Neuronal stem cell (in vitro differentiated cells): ENCODE measurements at regions not wholly inside any gene's neighbourhood (a gene's known extent, or its start where the extent isn't known, plus 50 kb on each side); places are given as distances from the start of the nearest gene placed in this dataset.
"Not testable (repeated sequence)": the region's sequence is repeated elsewhere in the genome, so short reads cannot be mapped to it uniquely, and the experiment has no call there.

ENCODE experiments used
- DNase-seq: peaks from one replicate; pipeline ENCODE4 v3.0.0-alpha.2; 2013; ENCODE audit warnings: low spot score
- H2AFZ ChIP-seq: one replicate; pipeline ENCODE4 v1.6.1; 2013; ENCODE audit warnings: mild to moderate bottlenecking, low read length, inconsistent platforms
- H2AK5ac ChIP-seq: 2 replicates; pipeline ENCODE4 v1.6.1; 2013; ENCODE audit warnings: low read depth, mild to moderate bottlenecking, inconsistent platforms, low read length, moderate library complexity, mixed read lengths
- H2BK120ac ChIP-seq: 2 replicates; pipeline ENCODE4 v1.6.1; 2013; ENCODE audit warnings: low read depth, mild to moderate bottlenecking, inconsistent platforms, low read length, moderate library complexity, mixed read lengths
- H2BK12ac ChIP-seq: one replicate; pipeline ENCODE4 v1.6.1; 2013; ENCODE audit warnings: low read length, inconsistent platforms
- H2BK15ac ChIP-seq: 2 replicates; pipeline ENCODE4 v1.6.1; 2013; ENCODE audit warnings: mild to moderate bottlenecking, low read length, inconsistent platforms, mixed read lengths
- H2BK5ac ChIP-seq: one replicate; pipeline ENCODE4 v1.6.1; 2013; ENCODE audit warnings: inconsistent platforms, mild to moderate bottlenecking, low read length, moderate library complexity
- H3K14ac ChIP-seq: one replicate; pipeline ENCODE4 v1.6.1; 2013; ENCODE audit warnings: low read length, inconsistent platforms
- H3K18ac ChIP-seq: 2 replicates; pipeline ENCODE4 v1.6.1; 2013; ENCODE audit warnings: low read length, inconsistent platforms
- H3K23ac ChIP-seq: 2 replicates; pipeline ENCODE4 v1.6.1; 2013; ENCODE audit warnings: low read depth, mild to moderate bottlenecking, mixed read lengths, low read length, inconsistent platforms; ENCODE audit not compliant: poor library complexity
- H3K27ac ChIP-seq: replicated peaks from 3 replicates; pipeline ENCODE4 v1.5.1; 2013; ENCODE audit warnings: low read length, inconsistent platforms
- H3K27me3 ChIP-seq, 3 experiments: 2 replicates each; pipeline ENCODE4 v1.6.1; 2013; ENCODE audit warnings: low read length in 3 of 3, mild to moderate bottlenecking in 2 of 3, inconsistent platforms in 1 of 3, low read depth in 1 of 3, mixed read lengths in 1 of 3, moderate library complexity in 1 of 3; ENCODE audit not compliant: control insufficient read depth in 3 of 3, insufficient read depth in 3 of 3
- H3K36me3 ChIP-seq, 2 donors: replicated peaks in 1 of 2; 2 replicates each; pipeline ENCODE4 v1.6.1; 2013; ENCODE audit warnings: low read length in 2 of 2; ENCODE audit not compliant: control insufficient read depth in 2 of 2, insufficient read depth in 2 of 2
- H3K4ac ChIP-seq: 2 replicates; pipeline ENCODE4 v1.6.1; 2013; ENCODE audit warnings: inconsistent platforms, mild to moderate bottlenecking, low read length, moderate library complexity
- H3K4me1 ChIP-seq, 2 donors: 1 replicate in 1 of 2; 2 replicates in 1 of 2; pipeline ENCODE4 v1.6.1; 2013; ENCODE audit warnings: low read length in 2 of 2, low read depth in 1 of 2; ENCODE audit not compliant: control insufficient read depth in 2 of 2, insufficient read depth in 1 of 2
- H3K4me2 ChIP-seq: one replicate; pipeline ENCODE4 v1.6.1; 2013; ENCODE audit warnings: mild to moderate bottlenecking, low read length, inconsistent platforms; ENCODE audit not compliant: insufficient read depth, poor library complexity, severe bottlenecking
- H3K4me3 ChIP-seq, 2 donors: 2 replicates each; pipeline ENCODE4 v1.5.1; 2013; ENCODE audit warnings: low read length in 2 of 2, mild to moderate bottlenecking in 2 of 2, inconsistent platforms in 1 of 2, moderate library complexity in 1 of 2
- H3K79me1 ChIP-seq: one replicate; pipeline ENCODE4 v1.6.1; 2013; ENCODE audit warnings: low read depth, mild to moderate bottlenecking, inconsistent platforms, low read length, moderate library complexity
- H3K9ac ChIP-seq: one replicate; pipeline ENCODE4 v1.6.1; 2013; ENCODE audit warnings: mild to moderate bottlenecking, low read depth, low read length, inconsistent platforms; ENCODE audit not compliant: poor library complexity
- H3K9me3 ChIP-seq, 2 donors: replicated peaks in 1 of 2; 2 replicates each; pipeline versions ENCODE3 to v1.6.1; 2013; ENCODE audit warnings: low read length in 2 of 2, mild to moderate bottlenecking in 2 of 2, inconsistent platforms in 1 of 2, low read depth in 1 of 2, mixed read lengths in 1 of 2, moderate library complexity in 1 of 2; ENCODE audit not compliant: control insufficient read depth in 2 of 2, insufficient read depth in 1 of 2
- H4K8ac ChIP-seq: one replicate; pipeline ENCODE4 v1.6.1; 2013; ENCODE audit warnings: low read depth, mild to moderate bottlenecking, inconsistent platforms, low read length, moderate library complexity
- H4K91ac ChIP-seq: one replicate; pipeline ENCODE4 v1.6.1; 2013; ENCODE audit warnings: low read length, low read depth, mild to moderate bottlenecking, inconsistent platforms; ENCODE audit not compliant: poor library complexity
- WGBS, 2 donors: extraction: QIAGEN DNeasy Blood & Tissue Kit; methylation state at CpG; one replicate each; pipeline ENCODE4 v1.1.7; 2013; ENCODE audit warnings: missing lambda C conversion rate in 2 of 2, mixed read lengths in 1 of 2; ENCODE audit not compliant: insufficient read length in 2 of 2, insufficient replicate concordance in 1 of 2; ENCODE audit errors: extremely low coverage in 2 of 2; 5-methylcytosine and 5-hydroxymethylcytosine counted together

DNA sequence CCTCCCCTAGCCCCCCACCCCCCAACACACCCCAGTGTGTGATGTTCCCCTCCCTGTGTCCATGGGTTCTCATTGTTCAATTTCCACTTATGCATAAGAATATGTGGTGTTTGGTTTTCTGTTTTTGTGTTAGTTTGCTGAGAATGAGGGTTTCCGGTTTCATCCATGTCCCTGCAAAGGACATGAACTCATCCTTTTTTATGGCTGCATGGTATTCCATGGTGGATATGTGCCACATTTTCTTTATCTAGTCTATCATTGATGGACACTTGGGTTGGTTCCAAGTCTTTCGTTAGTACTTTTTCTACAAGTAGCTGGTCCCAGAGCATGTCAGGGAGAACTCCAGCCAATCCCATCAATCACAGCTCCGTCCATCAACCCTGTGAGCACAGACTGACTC, 350.3 kb downstream of the SETD4 start:
- not testable (repeated sequence) for H3K9ac ChIP-seq, H3K27me3 ChIP-seq, H3K36me3 ChIP-seq, H2BK12ac ChIP-seq, H3K4me2 ChIP-seq, H3K14ac ChIP-seq, DNase-seq, H2BK5ac ChIP-seq, H2BK15ac ChIP-seq, H2AFZ ChIP-seq, H2BK120ac ChIP-seq, H3K79me1 ChIP-seq, H3K9me3 ChIP-seq, H2AK5ac ChIP-seq, H4K91ac ChIP-seq, H4K8ac ChIP-seq, H3K4me1 ChIP-seq, H3K23ac ChIP-seq, H3K18ac ChIP-seq, H3K4ac ChIP-seq, H3K4me3 ChIP-seq, H3K27ac ChIP-seq
- no CpG with 5 or more reads among the region's 3 CpGs for WGBS, 2 donors

GRCh38 chr21:35705888-35706287, 354.4 kb downstream of the SETD4 start:
- no peak overlapping the region for H2AK5ac ChIP-seq
- no peak overlapping the region for H3K18ac ChIP-seq
- DNase-seq: no peak
- no CpG with 5 or more reads among the region's 1 CpG for WGBS, 2 donors
- H3K23ac ChIP-seq: no peak overlapping the region
- H2BK15ac ChIP-seq: no peak overlapping the region
- no peak overlapping the region for H3K4me2 ChIP-seq
- H3K14ac ChIP-seq: no peak overlapping the region
- no peak overlapping the region for H3K9ac ChIP-seq
- H3K36me3 ChIP-seq: no peaks in the 10 kb centered on the region
- H3K27me3 ChIP-seq: no peaks in the 10 kb centered on the region
- H2BK5ac ChIP-seq: no peak overlapping the region
- H2AFZ ChIP-seq: no peak overlapping the region
- no peak overlapping the region for H3K4me3 ChIP-seq
- no peak overlapping the region for H3K27ac ChIP-seq
- no peaks in the 10 kb centered on the region for H3K79me1 ChIP-seq
- H3K4me1 ChIP-seq: peaks cover 0 to 2% of the 10 kb centered on the region in 2 donors
- H3K9me3 ChIP-seq: no peaks in the 10 kb centered on the region
- no peak overlapping the region for H3K4ac ChIP-seq
- no peak overlapping the region for H4K91ac ChIP-seq
- H2BK120ac ChIP-seq: no peak overlapping the region
- no peak overlapping the region for H4K8ac ChIP-seq
- H2BK12ac ChIP-seq: no peak overlapping the region

- Histone ChIP-seq H2BK120ac (no peak overlapping the region), H4K8ac (no peak overlapping the region), H3K4ac (no peak overlapping the region), H2BK15ac (no peak overlapping the region), H2BK12ac (no peak overlapping the region), H4K91ac (no peak overlapping the region), H3K27me3 (no peaks in the 10 kb centered on the region), H2AFZ (no peak overlapping the region), H3K14ac (no peak overlapping the region), H3K4me2 (no peak overlapping the region), H3K18ac (no peak overlapping the region), H3K9me3 (no peaks in the 10 kb centered on the region), H3K9ac (no peak overlapping the region), H3K23ac (no peak overlapping the region), H3K36me3 (no peaks in the 10 kb centered on the region), H3K79me1 (no peaks in the 10 kb centered on the region), H3K4me1 (peaks cover 0 to 2% of the 10 kb centered on the region in 2 donors), H2AK5ac (no peak overlapping the region), H3K27ac (no peak overlapping the region), H3K4me3 (no peak overlapping the region), H2BK5ac (no peak overlapping the region)
- no CpG with 5 or more reads among the region's 2 CpGs for WGBS, 2 donors
- DNase-seq: no peak
Measured at GRCh38 chr21:35705237-35705887, 355.0 kb downstream of the SETD4 start.

DNA sequence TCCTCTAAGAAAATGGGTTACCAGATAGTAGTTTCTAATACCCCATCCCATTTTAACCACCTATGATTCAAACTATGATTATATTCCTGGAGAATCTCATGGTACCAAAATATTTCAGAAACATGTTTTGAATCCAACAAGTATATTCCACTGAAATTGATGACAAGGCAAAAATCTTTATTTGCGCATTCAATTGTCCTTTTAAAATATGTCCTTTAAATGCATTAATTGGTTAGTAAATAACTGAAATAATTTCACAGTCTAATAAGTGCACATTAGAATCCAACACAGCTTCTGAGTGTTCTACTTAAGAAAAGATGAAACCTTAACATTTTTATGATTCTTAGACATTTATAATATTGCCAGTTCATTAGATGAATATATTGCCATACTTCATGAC, 356.6 kb downstream of the SETD4 start:
- H2BK15ac ChIP-seq: no peak overlapping the region
- no peaks in the 10 kb centered on the region for H3K9me3 ChIP-seq
- no peak overlapping the region for H2BK5ac ChIP-seq
- no peak overlapping the region for H3K23ac ChIP-seq
- no peak overlapping the region for H4K91ac ChIP-seq
- no peak overlapping the region for H3K4me3 ChIP-seq
- no peak overlapping the region for H2AK5ac ChIP-seq
- peaks cover 0 to 3% (median 0%) of the 10 kb centered on the region in 3 experiments for H3K27me3 ChIP-seq
- no peak overlapping the region for H2BK120ac ChIP-seq
- no peak overlapping the region for H3K27ac ChIP-seq
- H3K9ac ChIP-seq: no peak overlapping the region
- H3K4me1 ChIP-seq: peaks cover 0 to 2% of the 10 kb centered on the region in 2 donors
- no peak overlapping the region for H3K14ac ChIP-seq
- no peak for DNase-seq
- no peak overlapping the region for H3K4ac ChIP-seq
- H3K36me3 ChIP-seq: no peaks in the 10 kb centered on the region
- no peak overlapping the region for H3K4me2 ChIP-seq
- no peak overlapping the region for H2AFZ ChIP-seq
- H4K8ac ChIP-seq: no peak overlapping the region
- no CpG with 5 or more reads among the region's 1 CpG for WGBS, 2 donors
- H3K79me1 ChIP-seq: no peaks in the 10 kb centered on the region
- H3K18ac ChIP-seq: no peak overlapping the region
- no peak overlapping the region for H2BK12ac ChIP-seq
